GM13977 (cell line): ENCODE measurements at regions not wholly inside any gene's neighbourhood (a gene's known extent, or its start where the extent isn't known, plus 50 kb on each side); places are given as distances from the start of the nearest gene placed in this dataset.

Experiments
- DNase-seq: peaks from one replicate; pipeline ENCODE4 v3.0.0; 2012; ENCODE audit warnings: low spot score
- in situ Hi-C: fragments of 300-500 bp; cut with MboI; formaldehyde crosslinking; loops from one replicate; pipeline ENCODE4 v1.12.0; 2022; ENCODE audit warnings: low sequenced_read_pairs, low pct_unique_long_range_greater_than_20kb, mixed read lengths, inconsistent platforms; ENCODE audit not compliant: unreplicated experiment
- TF ChIP-seq, protein P1 (sequence below): IDR thresholded peaks from 2 replicates; pipeline ENCODE4 v1.5.1; 2012; ENCODE audit warnings: mild to moderate bottlenecking, control low read depth; ENCODE audit not compliant: insufficient read depth; ENCODE audit errors: extremely low read depth, missing control alignments

DNA sequence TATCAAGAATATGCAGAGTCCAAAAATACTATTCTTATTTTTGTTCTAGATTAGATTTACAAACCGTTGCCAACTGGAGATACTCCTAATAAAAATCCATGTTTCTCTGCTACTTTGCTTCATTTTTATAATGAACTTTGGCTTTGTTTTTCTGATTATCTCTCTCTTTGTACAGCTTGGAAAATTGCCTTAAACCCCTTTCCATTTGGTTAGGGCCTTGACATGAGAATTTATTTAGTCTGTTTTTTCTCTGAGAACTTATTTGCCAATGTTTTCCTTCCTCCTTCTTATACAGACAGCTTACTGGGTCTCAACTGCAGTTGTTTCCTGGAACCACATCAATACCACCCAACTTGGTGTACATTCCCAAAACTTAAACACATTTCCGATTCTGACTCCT lies 555.4 kb downstream of the SLITRK6 start:
- TF ChIP-seq, protein P1, sequence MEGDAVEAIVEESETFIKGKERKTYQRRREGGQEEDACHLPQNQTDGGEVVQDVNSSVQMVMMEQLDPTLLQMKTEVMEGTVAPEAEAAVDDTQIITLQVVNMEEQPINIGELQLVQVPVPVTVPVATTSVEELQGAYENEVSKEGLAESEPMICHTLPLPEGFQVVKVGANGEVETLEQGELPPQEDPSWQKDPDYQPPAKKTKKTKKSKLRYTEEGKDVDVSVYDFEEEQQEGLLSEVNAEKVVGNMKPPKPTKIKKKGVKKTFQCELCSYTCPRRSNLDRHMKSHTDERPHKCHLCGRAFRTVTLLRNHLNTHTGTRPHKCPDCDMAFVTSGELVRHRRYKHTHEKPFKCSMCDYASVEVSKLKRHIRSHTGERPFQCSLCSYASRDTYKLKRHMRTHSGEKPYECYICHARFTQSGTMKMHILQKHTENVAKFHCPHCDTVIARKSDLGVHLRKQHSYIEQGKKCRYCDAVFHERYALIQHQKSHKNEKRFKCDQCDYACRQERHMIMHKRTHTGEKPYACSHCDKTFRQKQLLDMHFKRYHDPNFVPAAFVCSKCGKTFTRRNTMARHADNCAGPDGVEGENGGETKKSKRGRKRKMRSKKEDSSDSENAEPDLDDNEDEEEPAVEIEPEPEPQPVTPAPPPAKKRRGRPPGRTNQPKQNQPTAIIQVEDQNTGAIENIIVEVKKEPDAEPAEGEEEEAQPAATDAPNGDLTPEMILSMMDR = no peak
- in situ Hi-C loops = no loop called here
- no peak for DNase-seq

DNA sequence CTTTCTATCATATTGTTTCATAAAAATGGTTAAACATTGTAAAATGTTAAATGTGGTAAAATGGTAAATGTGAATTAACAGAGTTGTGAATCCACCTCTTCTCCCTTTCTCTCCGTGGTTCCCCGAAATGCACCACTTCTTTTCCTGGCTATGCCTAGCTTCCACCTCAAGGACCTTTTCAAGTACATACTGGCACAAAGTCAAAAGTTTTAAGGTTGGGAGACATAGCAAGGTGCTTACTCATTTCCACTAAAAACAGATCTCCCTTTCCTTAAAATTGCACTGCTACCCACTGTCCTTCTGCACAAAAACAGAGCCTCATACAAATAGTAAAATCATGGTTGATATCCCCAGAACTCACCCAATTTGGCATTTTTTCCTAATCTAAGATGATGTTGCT lies 558.2 kb downstream of the SLITRK6 start:
- DNase-seq = no peak

DNA sequence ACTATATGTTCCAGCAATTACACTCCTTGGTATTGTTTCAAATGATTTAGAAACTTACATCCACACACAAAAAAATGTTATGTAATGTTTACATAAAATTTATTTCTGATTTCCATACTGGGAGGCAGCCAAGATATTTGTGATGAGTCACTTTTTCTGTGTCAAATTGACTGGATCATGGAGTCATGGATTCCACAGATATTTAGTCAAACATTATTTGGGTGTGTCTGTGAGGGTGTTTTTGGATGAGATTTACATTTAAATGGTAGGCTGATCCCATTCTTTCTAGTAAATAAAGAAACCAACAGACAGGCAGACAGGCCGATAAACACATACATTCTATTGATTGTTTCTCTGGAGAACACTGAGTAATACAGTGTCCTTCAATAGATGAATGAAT lies 562.8 kb downstream of the SLITRK6 start:
- in situ Hi-C loops = no loop called here
- TF ChIP-seq, protein P1 = no peak
- no peak for DNase-seq

More for the DNA sequence above, 558.2 kb downstream of the SLITRK6 start:
- TF ChIP-seq, protein P1 = no peak
- in situ Hi-C loops = no loop called here

DNA sequence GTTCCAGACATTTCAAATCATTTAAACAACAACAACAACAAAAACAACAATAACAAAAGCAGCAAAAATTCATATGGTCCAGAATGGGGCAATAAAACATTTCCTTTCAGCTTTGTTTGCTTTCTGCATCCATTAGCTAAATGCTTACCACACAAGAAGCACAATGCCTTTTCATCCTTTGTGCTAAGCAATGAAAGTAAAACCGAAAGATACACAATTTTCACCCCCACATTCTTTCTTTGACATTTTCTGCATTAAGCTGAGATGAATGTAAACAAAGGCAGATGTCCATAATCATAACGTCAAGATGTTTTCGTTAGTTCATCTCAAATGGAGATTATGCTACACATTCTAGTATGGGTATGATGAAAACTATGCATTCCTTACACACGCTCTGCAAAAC lies 568.5 kb downstream of the SLITRK6 start:
- no peak for DNase-seq
- in situ Hi-C loops = no loop called here
- TF ChIP-seq, protein P1 = no peak

DNA sequence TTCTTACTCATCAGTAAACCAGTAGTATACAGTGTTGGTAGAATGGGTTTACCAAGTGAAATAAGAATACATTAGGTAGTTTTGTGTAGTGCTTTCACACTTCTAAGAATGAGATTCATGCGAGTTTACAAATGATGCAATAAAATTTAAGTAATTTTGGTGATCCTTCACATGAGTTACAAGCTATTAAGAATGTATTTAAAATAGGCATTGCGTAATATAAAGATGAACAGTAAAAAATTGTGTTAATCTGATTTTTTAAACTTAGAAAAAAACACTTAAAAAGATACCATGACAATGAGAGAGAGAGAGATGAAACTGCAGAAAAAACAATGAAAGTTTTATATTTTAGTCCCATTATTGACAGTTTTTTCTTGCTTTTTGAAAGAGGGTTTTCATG lies 570.5 kb downstream of the SLITRK6 start:
- in situ Hi-C loops = no loop called here
- no peak for DNase-seq
- TF ChIP-seq, protein P1 = no peak

DNA sequence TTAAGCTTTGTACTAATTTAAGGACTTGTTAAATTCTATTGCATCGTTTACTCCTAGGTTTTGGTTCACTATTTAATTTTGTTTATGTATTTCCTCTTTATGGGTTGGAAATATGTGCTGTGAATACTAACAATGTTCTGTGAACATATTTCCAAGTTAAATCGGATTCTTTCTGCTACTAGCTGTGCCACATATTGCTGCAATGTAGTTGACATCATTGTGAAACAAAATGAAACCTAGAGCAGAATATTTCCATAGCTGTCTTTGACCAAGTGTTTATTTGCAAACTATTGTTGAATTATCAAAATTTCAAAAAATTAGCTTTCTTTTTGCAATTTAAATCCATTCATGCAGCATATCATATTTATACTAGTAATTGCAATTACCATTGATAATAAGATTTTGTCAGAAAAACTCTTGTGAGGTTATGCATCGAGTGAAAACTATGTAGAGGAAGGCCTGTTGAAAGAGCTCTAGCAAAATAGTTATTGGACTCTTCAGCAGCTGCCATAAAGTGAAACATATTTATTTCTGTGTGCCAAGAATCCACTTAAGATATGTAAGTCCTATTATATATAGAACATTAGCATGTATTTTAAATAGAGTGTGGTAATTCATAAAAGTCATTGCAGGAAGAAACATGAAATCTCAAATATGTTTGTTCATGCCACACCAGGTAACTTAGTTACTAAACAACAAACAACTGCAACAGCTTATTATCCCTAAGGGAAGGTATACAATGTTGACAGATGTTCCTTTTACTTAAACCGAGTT lies 575.1 kb downstream of the SLITRK6 start:
- DNase-seq = no peak
- TF ChIP-seq, protein P1 = no peak
- in situ Hi-C loops = no loop called here
